OCI-LY7 (cell line): ENCODE measurements at regions not wholly inside any gene's neighbourhood (a gene's known extent, or its start where the extent isn't known, plus 50 kb on each side); places are given as distances from the start of the nearest gene placed in this dataset.
"Not testable (repeated sequence)": the region's sequence is repeated elsewhere in the genome, so short reads cannot be mapped to it uniquely, and the experiment has no call there.

ENCODE experiments used
- BruUV-seq: library from RNA; stranded (reverse); fragments of 400-500 nt; replicated peaks from 2 replicates; lab custom pipeline; 2021; lab: Mats Ljungman, UMichigan
- CTCF ChIA-PET: fragments of 300-600 bp; sonication (Branson Sonifier 250); formaldehyde crosslinking; loops from one replicate; lab custom pipeline; 2022; ENCODE audit warnings: antibody characterized with exemption; ENCODE audit not compliant: unreplicated experiment; lab: Charles Lee
- POLR2A ChIA-PET: fragments of 300-600 bp; sonication (Branson Sonifier 250); formaldehyde crosslinking; loops from one replicate; lab custom pipeline; 2022; ENCODE audit warnings: antibody characterized with exemption; lab: Charles Lee
- DNase-seq: peaks from one replicate; pipeline ENCODE4 v3.0.0-alpha.2; 2015; ENCODE audit warnings: low spot score
- H2AFZ ChIP-seq: fragments of 200-600 bp; sonication (generic), shearing (Covaris generic); 2 replicates; pipeline ENCODE4 v1.6.1; 2014; ENCODE audit warnings: mild to moderate bottlenecking, antibody characterized with exemption, low read length, moderate library complexity
- H3K27ac ChIP-seq: fragments of 200-600 bp; sonication (generic); 2 replicates; pipeline ENCODE4 v1.5.1; 2014; ENCODE audit warnings: mixed run types, low read depth, mild to moderate bottlenecking, moderate library complexity, low read length, inconsistent platforms; ENCODE audit not compliant: poor library complexity, severe bottlenecking
- H3K36me3 ChIP-seq: fragments of 200-600 bp; sonication (generic); 2 replicates; pipeline ENCODE4 v1.6.1; 2014; ENCODE audit warnings: mild to moderate bottlenecking, antibody characterized with exemption, low read length, moderate library complexity, mixed read lengths; ENCODE audit not compliant: insufficient read depth
- H3K4me1 ChIP-seq: fragments of 200-600 bp; sonication (generic); 2 replicates; pipeline ENCODE4 v1.5.1; 2014; ENCODE audit warnings: mild to moderate bottlenecking, low read length; ENCODE audit not compliant: insufficient read depth, poor library complexity, severe bottlenecking
- H3K4me2 ChIP-seq: fragments of 200-600 bp; sonication (generic); 2 replicates; pipeline ENCODE4 v1.6.1; 2014; ENCODE audit warnings: mild to moderate bottlenecking, low read length
- H3K4me3 ChIP-seq: fragments of 200-600 bp; sonication (generic); 2 replicates; pipeline ENCODE4 v1.5.1; 2014; ENCODE audit warnings: mild to moderate bottlenecking, low read depth, low read length; ENCODE audit not compliant: poor library complexity, severe bottlenecking
- H3K79me2 ChIP-seq: fragments of 200-600 bp; sonication (generic); 2 replicates; pipeline ENCODE4 v1.6.1; 2016; ENCODE audit warnings: low read depth, mild to moderate bottlenecking, low read length, moderate library complexity, mixed read lengths; ENCODE audit not compliant: insufficient read depth
- H3K9me2 ChIP-seq: fragments of 200-600 bp; sonication (generic); 2 replicates; pipeline ENCODE4 v1.6.1; 2016; ENCODE audit warnings: mild to moderate bottlenecking, low read length, mixed read lengths; ENCODE audit not compliant: insufficient read depth
- H3K9me3 ChIP-seq: fragments of 200-600 bp; sonication (generic); 2 replicates; pipeline ENCODE4 v1.6.1; 2014; ENCODE audit warnings: mild to moderate bottlenecking, mixed run types, low read length, mixed read lengths
- H4K20me1 ChIP-seq: fragments of 200-600 bp; sonication (generic); 2 replicates; pipeline ENCODE4 v1.6.1; 2014; ENCODE audit warnings: mild to moderate bottlenecking, antibody characterized with exemption, low read length, moderate library complexity, mixed read lengths; ENCODE audit not compliant: insufficient read depth
- EZH2phosphoT487 ChIP-seq: fragments of 200-600 bp; sonication (generic); IDR thresholded peaks from 2 replicates; pipeline ENCODE4 v1.6.1; 2018; ENCODE audit warnings: low read depth, borderline replicate concordance, mild to moderate bottlenecking, mixed run types, antibody characterized with exemption, low read length, moderate library complexity, mixed read lengths
- intact Hi-C: fragments of 100-400 bp; cut with micrococcal nuclease; formaldehyde crosslinking; loops from one replicate; pipeline ENCODE4 v1.10.0; 2022; ENCODE audit not compliant: unreplicated experiment
- TF ChIP-seq, protein P1 (sequence below): fragments of 200-600 bp; sonication (generic); conservative IDR thresholded peaks from 2 replicates; pipeline ENCODE4 v1.5.1; 2014; ENCODE audit warnings: mild to moderate bottlenecking, antibody characterized with exemption, low read length, moderate library complexity, mixed read lengths

DNA sequence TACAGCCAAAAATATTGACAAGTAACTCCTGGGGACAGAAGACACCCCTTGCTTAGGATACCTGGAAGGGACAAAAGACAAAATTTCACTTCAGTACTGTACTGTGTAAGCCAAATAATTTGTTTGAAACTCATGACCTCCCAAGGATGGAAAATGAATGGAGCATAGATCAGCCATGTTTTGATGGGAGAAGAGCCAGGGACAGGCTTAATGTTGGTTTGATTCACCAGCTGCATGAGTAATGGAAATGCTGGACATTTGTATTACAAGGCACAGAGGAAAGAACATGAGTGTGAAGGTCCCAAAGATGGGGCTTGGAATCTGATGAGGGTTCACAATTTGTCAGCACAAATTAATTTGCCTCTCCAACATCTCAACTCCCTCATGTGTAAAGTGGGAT lies 122.8 kb downstream of the ENC1 start:
- BruUV-seq: no TSS peak
- CTCF ChIA-PET: interaction anchor here (0.5 kb wide), 1 partner anchor 433 kb away, joined by 14 read pairs; no protein-coding TSS in a partner anchor
- no peaks in the 10 kb centered on the region for H3K36me3 ChIP-seq
- H3K79me2 ChIP-seq: no peaks in the 10 kb centered on the region
- no peak overlapping the region for H3K4me2 ChIP-seq
- intact Hi-C loops: no loop called here
- no peak for TF ChIP-seq EZH2phosphoT487
- TF ChIP-seq, protein P1, sequence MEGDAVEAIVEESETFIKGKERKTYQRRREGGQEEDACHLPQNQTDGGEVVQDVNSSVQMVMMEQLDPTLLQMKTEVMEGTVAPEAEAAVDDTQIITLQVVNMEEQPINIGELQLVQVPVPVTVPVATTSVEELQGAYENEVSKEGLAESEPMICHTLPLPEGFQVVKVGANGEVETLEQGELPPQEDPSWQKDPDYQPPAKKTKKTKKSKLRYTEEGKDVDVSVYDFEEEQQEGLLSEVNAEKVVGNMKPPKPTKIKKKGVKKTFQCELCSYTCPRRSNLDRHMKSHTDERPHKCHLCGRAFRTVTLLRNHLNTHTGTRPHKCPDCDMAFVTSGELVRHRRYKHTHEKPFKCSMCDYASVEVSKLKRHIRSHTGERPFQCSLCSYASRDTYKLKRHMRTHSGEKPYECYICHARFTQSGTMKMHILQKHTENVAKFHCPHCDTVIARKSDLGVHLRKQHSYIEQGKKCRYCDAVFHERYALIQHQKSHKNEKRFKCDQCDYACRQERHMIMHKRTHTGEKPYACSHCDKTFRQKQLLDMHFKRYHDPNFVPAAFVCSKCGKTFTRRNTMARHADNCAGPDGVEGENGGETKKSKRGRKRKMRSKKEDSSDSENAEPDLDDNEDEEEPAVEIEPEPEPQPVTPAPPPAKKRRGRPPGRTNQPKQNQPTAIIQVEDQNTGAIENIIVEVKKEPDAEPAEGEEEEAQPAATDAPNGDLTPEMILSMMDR: no peak
- H3K9me3 ChIP-seq: no peaks in the 10 kb centered on the region
- H3K9me2 ChIP-seq: no peaks in the 10 kb centered on the region
- H3K27ac ChIP-seq: no peak overlapping the region
- no peak for DNase-seq
- no peaks in the 10 kb centered on the region for H4K20me1 ChIP-seq
- POLR2A ChIA-PET: interaction anchor here (0.8 kb wide), 1 partner anchor 8 kb away, joined by 5 read pairs; no protein-coding TSS in a partner anchor
- no peak overlapping the region for H3K4me3 ChIP-seq
- no peaks in the 10 kb centered on the region for H3K4me1 ChIP-seq
- H2AFZ ChIP-seq: no peak overlapping the region

GRCh38 chr5:74516211-74516636 lies 124.3 kb downstream of the ENC1 start:
- Histone ChIP-seq H3K4me3 (no peak overlapping the region), H3K36me3 (no peaks in the 10 kb centered on the region), H3K4me1 (no peaks in the 10 kb centered on the region), H3K79me2 (no peaks in the 10 kb centered on the region), H3K9me3 (no peaks in the 10 kb centered on the region), H4K20me1 (no peaks in the 10 kb centered on the region), H3K4me2 (no peak overlapping the region), H2AFZ (no peak overlapping the region), H3K27ac (no peak overlapping the region), H3K9me2 (no peaks in the 10 kb centered on the region)
- POLR2A ChIA-PET: interaction anchor here (1.1 kb wide), 1 partner anchor 9 kb away, joined by 3 read pairs; no protein-coding TSS in a partner anchor
- no peak for DNase-seq
- no TSS peak for BruUV-seq
- no peak for TF ChIP-seq EZH2phosphoT487
- TF ChIP-seq, protein P1: no peak
- CTCF ChIA-PET: no interaction called here
- intact Hi-C loops: no loop called here

DNA sequence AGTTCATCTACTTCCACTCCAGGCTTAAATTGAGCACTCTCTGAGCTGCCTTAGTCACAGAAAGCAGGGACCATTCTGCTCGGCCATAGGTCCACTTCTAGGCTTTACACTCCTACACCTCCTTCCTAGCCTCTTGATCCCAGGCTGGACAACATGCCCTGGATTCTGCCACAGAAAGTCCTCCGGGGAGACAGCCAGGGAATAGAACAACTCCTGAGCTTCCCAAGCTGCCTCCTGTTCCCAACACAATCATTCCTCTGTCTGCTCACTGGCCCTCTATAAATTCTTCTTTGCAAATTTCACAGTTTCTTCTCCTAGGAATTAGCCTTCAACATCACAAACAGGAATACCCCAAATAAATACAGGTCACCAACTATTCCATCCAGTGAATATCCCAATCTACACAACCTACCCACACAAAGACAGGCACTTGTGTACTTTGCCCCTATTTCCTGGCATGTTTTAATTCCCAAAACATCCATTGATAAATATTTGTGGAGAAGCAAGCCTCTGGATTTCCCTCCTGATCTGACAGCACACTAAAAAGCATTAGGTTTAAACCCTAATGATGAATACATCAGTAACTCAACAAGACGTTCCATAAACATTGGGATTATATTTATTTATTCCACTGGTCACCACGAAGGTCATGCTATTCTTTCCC lies 125.5 kb downstream of the ENC1 start:
- no peak overlapping the region for H3K4me3 ChIP-seq
- intact Hi-C loops: no loop called here
- TF ChIP-seq, protein P1: no peak
- TF ChIP-seq EZH2phosphoT487: no peak
- no peaks in the 10 kb centered on the region for H4K20me1 ChIP-seq
- no peak for DNase-seq
- no peaks in the 10 kb centered on the region for H3K4me1 ChIP-seq
- no peak overlapping the region for H2AFZ ChIP-seq
- H3K9me3 ChIP-seq: no peaks in the 10 kb centered on the region
- H3K9me2 ChIP-seq: no peaks in the 10 kb centered on the region
- H3K4me2 ChIP-seq: no peak overlapping the region
- BruUV-seq: no TSS peak
- no peaks in the 10 kb centered on the region for H3K79me2 ChIP-seq
- no peaks in the 10 kb centered on the region for H3K36me3 ChIP-seq
- POLR2A ChIA-PET: no interaction called here
- CTCF ChIA-PET: no interaction called here
- H3K27ac ChIP-seq: no peak overlapping the region

- H3K4me2 ChIP-seq, H3K27ac ChIP-seq, BruUV-seq, H3K9me3 ChIP-seq, CTCF ChIA-PET, H3K9me2 ChIP-seq, DNase-seq, H3K4me3 ChIP-seq, H3K4me1 ChIP-seq, H2AFZ ChIP-seq, H3K36me3 ChIP-seq, intact Hi-C loops, H3K79me2 ChIP-seq, H4K20me1 ChIP-seq: not testable (repeated sequence)
- POLR2A ChIA-PET: interaction anchor here (1.2 kb wide), 2 partner anchors 11 to 20 kb away, joined by 3 read pairs; no protein-coding TSS in a partner anchor
Observed at GRCh38 chr5:74511770-74512169, 128.8 kb downstream of the ENC1 start.
